T-helper 2 cell treated with Interferon-gamma antibody and Interleukin-4, amounts not matched to agents 100 ng/mL and 5 ng/mL, for 36 hours (primary cell): ENCODE measurements at regions not wholly inside any gene's neighbourhood (a gene's known extent, or its start where the extent isn't known, plus 50 kb on each side); places are given as distances from the start of the nearest gene placed in this dataset.

Source experiments
- intact Hi-C: fragments of 100-400 bp; cut with micrococcal nuclease; formaldehyde crosslinking; loops from one replicate; pipeline ENCODE4 v1.15.1; 2023

DNA sequence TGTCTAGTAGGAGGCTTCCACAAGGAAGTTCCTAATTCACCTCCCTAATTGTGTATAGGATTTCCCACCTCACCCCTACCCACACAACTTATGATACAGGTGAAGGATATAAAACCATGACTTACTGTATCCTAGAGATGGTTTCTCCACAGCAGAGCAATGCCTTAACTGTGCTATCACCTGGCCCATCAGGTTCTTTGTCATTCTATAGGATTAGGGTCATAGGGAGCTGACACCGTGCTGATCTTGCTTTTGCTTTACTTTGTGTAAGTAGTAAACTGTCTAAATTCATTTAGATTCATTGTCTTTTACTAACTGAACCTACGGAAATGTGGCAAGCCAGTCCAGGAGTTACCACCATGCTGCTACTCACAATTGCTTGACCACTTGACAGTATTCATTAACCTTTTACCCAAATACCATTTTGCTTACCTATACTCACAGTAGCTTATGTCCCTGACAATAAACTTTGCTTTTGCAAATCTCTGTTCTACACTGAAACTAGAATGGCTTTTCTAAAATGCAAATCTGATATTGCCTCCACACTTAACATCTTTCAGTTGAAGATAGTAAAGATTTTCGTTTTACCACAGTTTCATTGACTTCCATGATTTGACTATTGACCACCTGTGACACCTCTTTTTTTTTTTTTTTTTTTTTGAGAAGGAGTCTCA, 147.6 kb downstream of the IFI44 start:
- intact Hi-C loops: no loop called here

DNA sequence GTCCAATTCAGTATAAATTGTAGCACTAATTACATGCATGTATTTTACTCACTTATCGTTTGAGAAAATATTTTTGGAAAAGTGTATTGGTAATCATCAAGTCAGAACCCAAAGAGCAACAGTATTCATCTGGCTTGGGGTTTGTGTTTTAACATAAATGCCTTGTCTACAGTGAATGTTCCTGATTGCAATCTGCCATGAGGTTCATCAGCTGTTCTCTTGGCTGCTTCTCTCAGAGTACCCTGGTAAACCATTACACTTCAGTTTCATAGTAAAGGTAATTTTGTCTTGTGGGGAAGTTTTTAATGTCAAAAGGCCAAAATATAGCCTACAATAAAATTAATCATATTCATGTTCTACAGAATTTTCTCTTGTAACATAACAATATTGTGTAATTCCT, 150.3 kb downstream of the IFI44 start:
- intact Hi-C loops: no loop called here

DNA sequence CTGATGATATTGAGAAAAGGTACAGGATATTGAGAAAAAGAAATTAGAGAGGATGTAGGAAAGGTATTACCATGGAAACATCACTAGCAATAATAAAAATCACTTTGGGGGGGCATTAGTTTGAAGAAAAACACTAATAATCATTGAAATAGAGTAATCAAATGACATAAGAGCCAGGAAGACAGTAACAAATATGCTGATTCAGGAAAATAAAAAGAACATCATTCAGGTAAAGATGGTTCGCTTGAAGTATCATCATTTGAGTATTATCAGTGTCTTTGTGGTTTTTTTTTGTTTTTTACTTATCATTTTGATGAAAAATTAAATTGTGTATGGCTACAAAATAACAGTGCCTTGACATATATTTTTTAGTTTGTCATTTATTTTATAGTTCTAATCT, 164.5 kb downstream of the IFI44 start:
- intact Hi-C loops: no loop called here

DNA sequence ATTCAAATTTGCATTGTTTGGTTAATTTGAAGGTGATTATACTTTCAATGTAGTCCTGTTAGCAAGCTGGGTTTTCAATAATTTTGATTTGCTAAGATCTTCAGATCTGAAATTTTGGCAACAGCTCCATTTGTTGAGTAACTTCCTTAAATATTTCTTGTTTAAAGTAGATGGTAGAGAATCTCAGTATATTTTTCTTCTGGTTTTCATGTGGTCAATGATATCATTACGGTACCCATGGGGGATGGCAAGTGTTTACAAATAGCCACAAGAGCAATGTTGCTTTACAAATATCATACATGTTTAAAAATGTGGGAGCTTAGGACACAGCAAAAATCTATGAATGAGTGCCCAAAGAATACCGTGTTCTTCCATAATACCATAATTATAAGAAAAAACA, 175.9 kb downstream of the IFI44 start:
- intact Hi-C loops: no loop called here

DNA sequence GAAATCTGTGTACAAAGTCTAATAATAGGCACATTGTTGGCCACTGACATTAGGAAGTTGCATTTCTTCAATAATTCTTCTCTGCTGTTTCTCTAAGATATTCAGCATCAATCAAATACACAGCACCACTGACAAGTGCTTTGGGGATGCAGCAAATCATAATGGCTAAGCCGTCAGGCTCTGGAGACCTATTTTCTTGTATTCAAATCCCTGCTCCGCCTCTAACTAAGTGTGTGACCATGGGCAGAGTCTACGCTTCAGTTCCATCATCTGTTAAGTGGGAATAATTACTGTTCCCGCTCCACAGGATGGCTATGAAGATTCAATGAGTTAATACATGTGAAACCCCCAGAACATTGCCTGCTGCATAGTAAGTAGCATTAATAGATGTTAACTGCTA, 176.9 kb downstream of the ADGRL4 start:
- intact Hi-C loops: loop anchor here (10.0 kb wide), 1 partner anchor 365 kb away; no protein-coding TSS in a partner anchor

DNA sequence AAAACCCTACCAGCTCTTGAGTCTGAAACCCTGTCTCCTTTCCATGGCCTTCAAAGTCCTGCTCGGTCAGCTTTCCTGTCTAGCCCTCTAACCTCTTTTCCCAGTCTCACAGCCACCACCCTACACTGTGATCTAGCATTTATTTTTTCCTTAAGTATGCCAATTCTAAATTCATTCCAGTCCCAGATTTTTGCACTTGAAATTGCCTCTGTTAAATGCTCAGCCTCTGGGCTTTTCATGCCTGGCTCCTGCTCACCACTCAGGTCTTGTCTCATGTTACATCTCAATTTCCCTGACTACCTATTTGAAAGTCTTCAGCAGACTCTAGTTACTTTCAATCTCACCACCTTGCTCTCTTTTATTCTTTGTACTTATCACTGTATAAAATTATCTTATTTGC, 176.2 kb downstream of the ADGRL4 start:
- intact Hi-C loops: loop anchor here (10.0 kb wide), 1 partner anchor 364 kb away; no protein-coding TSS in a partner anchor

DNA sequence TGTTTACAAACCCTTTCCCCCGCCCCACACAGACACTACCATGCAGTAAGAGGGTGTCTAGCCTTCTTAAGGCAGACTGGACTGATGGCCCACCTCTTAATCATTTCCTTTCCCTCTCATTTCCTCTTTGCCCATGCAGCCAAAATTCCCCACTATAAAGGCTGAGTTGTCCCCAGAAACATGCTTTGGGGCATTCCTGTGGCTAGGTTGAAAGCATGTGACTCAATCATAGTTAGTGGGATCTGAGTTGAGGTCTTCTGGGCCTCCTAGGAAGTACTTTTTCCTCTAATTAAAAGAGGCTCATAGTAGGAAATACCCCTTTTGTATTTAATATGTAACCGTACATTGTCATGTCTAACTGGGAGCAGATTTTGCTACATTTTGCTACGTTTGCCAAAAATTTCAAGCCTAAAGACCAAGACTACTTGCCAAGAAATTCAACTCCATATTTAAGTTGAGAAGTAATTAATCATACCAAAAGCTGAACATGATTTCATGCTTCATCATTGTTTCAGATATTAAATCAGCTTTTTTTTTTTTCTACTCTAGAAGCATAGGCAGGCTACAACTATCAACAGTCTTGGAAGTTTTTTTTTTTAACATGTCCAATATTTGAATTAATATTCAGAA, 174.7 kb downstream of the ADGRL4 start:
- intact Hi-C loops: loop anchor here (10.0 kb wide), 1 partner anchor 363 kb away; no protein-coding TSS in a partner anchor

DNA sequence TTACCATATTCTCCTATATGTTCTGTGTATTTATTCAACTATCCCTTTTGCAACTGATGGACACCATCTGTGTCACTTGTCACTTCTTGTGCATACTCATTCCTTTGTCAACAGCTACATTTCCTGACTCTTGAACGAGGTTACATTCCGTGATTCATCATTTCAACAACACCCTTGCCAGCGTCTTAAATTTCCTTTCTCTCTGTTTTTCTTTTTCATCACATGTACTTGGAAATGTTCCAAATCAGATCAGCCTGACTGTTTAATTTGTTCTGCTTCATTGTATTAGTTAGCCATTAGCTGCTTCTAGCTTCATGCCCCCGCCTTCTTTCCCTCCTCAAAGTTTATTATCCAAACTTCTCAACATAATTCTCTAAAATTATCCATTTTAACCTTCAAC, 173.0 kb downstream of the ADGRL4 start:
- intact Hi-C loops: loop anchor here (10.0 kb wide), 1 partner anchor 361 kb away; no protein-coding TSS in a partner anchor

DNA sequence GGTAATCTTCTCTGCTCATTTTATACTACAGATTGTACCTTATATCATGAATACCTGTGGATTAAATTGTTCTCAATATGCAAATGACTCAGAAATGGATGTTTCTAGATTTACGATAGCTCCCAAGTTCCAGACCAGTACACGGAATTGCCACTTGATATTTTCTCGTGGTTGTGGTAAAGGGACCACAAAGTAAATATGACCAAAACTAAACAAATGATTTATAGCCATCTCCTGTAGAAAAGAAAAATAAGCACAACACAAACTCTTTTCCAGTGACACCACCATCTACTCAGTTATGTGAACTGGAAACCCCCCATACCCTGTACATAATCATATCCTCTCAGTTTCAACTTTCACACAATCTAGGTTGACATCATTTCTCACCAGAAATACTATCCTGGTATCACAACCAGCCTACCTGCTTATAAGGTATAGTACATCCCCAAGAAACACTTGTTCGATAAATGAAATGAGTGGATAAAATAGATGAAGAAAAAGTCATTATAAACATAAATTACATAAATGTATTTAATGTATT, 172.3 kb downstream of the ADGRL4 start:
- intact Hi-C loops: loop anchor here (10.0 kb wide), 1 partner anchor 361 kb away; no protein-coding TSS in a partner anchor

DNA sequence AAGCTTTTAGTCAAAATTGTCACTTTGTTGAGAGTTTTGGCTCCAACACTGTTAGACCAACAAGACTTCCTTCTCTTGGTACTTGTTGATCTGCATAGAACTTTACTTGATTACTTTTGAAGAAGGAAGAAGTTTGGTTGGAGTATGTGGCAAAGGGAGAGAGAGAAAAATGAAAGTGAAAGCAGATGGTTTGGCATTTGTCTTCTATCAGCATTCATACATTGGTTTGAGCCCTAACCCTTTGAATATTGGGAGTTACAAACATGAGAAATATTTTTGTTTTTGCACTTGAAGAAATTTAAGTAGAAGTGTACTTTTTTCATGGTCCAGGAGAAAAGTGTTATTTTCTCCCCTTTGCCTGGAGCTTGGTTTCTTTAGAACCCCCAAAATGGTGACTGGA, 169.8 kb downstream of the ADGRL4 start:
- intact Hi-C loops: loop anchor here (5.0 to 10.0 kb wide), 2 partner anchors 219 to 358 kb away; no protein-coding TSS in a partner anchor

DNA sequence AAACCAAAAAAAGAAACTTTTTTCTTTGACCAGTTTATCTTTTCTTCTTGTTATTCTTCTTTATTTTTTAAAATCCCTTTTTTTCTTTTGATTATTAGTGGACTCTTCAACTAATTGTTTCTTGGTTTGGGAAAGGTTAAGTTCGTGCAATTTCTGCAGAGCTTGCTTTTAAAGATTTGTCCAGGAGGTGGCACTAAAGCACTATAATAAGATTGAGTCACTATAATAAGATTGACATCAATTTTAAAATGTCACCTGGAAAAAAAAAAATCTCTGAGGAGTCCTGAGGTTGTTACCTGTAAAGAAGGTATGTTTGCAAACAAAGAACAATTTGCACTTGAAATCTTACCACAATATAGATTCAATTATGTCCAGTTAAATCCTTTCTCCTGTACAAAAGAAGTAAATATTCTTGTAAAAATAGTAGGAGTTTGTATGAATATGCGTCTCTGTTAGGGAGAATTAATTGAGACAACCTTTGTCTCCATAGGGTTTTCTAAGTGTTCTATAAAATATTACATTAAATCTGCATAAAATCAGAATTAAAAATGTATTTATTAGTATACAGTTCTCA, 166.7 kb downstream of the ADGRL4 start:
- intact Hi-C loops: loop anchor here (2.0 to 10.0 kb wide), 3 partner anchors 222 to 513 kb away; no protein-coding TSS in a partner anchor
